ENCODE measurements at regions not wholly inside any gene's neighbourhood (a gene's known extent, or its start where the extent isn't known, plus 50 kb on each side); places are given as distances from the start of the nearest gene placed in this dataset.
"Not testable (repeated sequence)": the region's sequence is repeated elsewhere in the genome, so short reads cannot be mapped to it uniquely, and the experiment has no call there.

- TF ChIP-seq CTCF (IDR thresholded peaks at IDR 0.05; ENCODE audit: unreplicated experiment in 3 of 3): no peak
- Mint-ChIP-seq H3K27me3 (ENCODE audit: low read depth) (peaks cover 21% of the 10 kb centered on the region), H3K27ac (no peak overlapping the region), H3K36me3 (ENCODE audit: low read depth) (no peaks in the 10 kb centered on the region), H3K4me1 (no peaks in the 10 kb centered on the region), H3K4me3 (no peak overlapping the region), H3K9me3 (peaks cover 3% of the 10 kb centered on the region)
Observed at GRCh38 chr10:70985824-70986622, 97.7 kb upstream of the PCBD1 start.

- no peak overlapping the region for H3K27ac Mint-ChIP-seq
- H3K36me3 Mint-ChIP-seq (ENCODE audit: low read depth): no peaks in the 10 kb centered on the region
- no peak overlapping the region for H3K4me3 Mint-ChIP-seq
- peaks cover 22% of the 10 kb centered on the region for H3K27me3 Mint-ChIP-seq (ENCODE audit: low read depth)
- no peak for TF ChIP-seq CTCF (IDR thresholded peaks at IDR 0.05; ENCODE audit: unreplicated experiment in 3 of 3)
- H3K9me3 Mint-ChIP-seq: peaks cover 3% of the 10 kb centered on the region
- H3K4me1 Mint-ChIP-seq: no peaks in the 10 kb centered on the region
Observed at GRCh38 chr10:70986623-70986950, 98.2 kb upstream of the PCBD1 start.

GRCh38 chr10:70987396-70988130 lies 99.2 kb upstream of the PCBD1 start:
- Mint-ChIP-seq H3K36me3 (ENCODE audit: low read depth) (no peaks in the 10 kb centered on the region), H3K27ac (no peak overlapping the region), H3K9me3 (peaks cover 3% of the 10 kb centered on the region), H3K4me3 (no peak overlapping the region), H3K4me1 (no peaks in the 10 kb centered on the region), H3K27me3 (ENCODE audit: low read depth) (peaks cover 18% of the 10 kb centered on the region)
- TF ChIP-seq CTCF (IDR thresholded peaks at IDR 0.05; ENCODE audit: unreplicated experiment in 3 of 3): no peak

GRCh38 chr10:70990156-70990555 lies 101.8 kb upstream of the PCBD1 start:
- not testable (repeated sequence) for H3K4me1 Mint-ChIP-seq; H3K27ac Mint-ChIP-seq; H3K4me3 Mint-ChIP-seq; H3K9me3 Mint-ChIP-seq; H3K36me3 Mint-ChIP-seq (ENCODE audit: low read depth)
- H3K27me3 Mint-ChIP-seq (ENCODE audit: low read depth): peaks cover 17% of the 10 kb centered on the region

GRCh38 chr10:70990681-70991080 lies 102.3 kb upstream of the PCBD1 start:
- H3K27ac Mint-ChIP-seq: no peak overlapping the region
- no peak overlapping the region for H3K4me3 Mint-ChIP-seq
- no peak for TF ChIP-seq CTCF (IDR thresholded peaks at IDR 0.05; ENCODE audit: unreplicated experiment in 3 of 3)
- peaks cover 21% of the 10 kb centered on the region for H3K27me3 Mint-ChIP-seq (ENCODE audit: low read depth)
- H3K4me1 Mint-ChIP-seq: no peaks in the 10 kb centered on the region
- H3K36me3 Mint-ChIP-seq (ENCODE audit: low read depth): no peaks in the 10 kb centered on the region
- no peaks in the 10 kb centered on the region for H3K9me3 Mint-ChIP-seq

- no peak overlapping the region for H3K4me3 Mint-ChIP-seq
- H3K36me3 Mint-ChIP-seq (ENCODE audit: low read depth): no peaks in the 10 kb centered on the region
- H3K27ac Mint-ChIP-seq: no peak overlapping the region
- no peaks in the 10 kb centered on the region for H3K9me3 Mint-ChIP-seq
- no peak for TF ChIP-seq CTCF (IDR thresholded peaks at IDR 0.05; ENCODE audit: unreplicated experiment in 3 of 3)
- peaks cover 22% of the 10 kb centered on the region for H3K27me3 Mint-ChIP-seq (ENCODE audit: low read depth)
- no peaks in the 10 kb centered on the region for H3K4me1 Mint-ChIP-seq
Observed at GRCh38 chr10:70991140-70992124, 103.1 kb upstream of the PCBD1 start.
